ENCODE measurements at regions not wholly inside any gene's neighbourhood (a gene's known extent, or its start where the extent isn't known, plus 50 kb on each side); places are given as distances from the start of the nearest gene placed in this dataset.

GRCh38 chr6:153465050-153465449 lies 334.0 kb upstream of the RGS17 start:
- TF ChIP-seq SP1 (IDR thresholded peaks at IDR 0.05), result no peak
- no peak for TF ChIP-seq FOXM1 (IDR thresholded peaks at IDR 0.05; ENCODE audit: borderline replicate concordance)

Data from HEK293T (cell line).